HG02938 (cell line): ENCODE measurements at regions not wholly inside any gene's neighbourhood (a gene's known extent, or its start where the extent isn't known, plus 50 kb on each side); places are given as distances from the start of the nearest gene placed in this dataset.
"Not testable (repeated sequence)": the region's sequence is repeated elsewhere in the genome, so short reads cannot be mapped to it uniquely, and the experiment has no call there.

Experiments used
- ATAC-seq: cut with Tn5 transposase; IDR thresholded peaks from one replicate; pipeline ENCODE4 v1.9.1; 2021; ENCODE audit warnings: mild to moderate bottlenecking, moderate library complexity; ENCODE audit not compliant: unreplicated experiment

GRCh38 chrX:42290608-42291007 is 367.3 kb upstream of the CASK start:
- ATAC-seq, result no peak

DNA sequence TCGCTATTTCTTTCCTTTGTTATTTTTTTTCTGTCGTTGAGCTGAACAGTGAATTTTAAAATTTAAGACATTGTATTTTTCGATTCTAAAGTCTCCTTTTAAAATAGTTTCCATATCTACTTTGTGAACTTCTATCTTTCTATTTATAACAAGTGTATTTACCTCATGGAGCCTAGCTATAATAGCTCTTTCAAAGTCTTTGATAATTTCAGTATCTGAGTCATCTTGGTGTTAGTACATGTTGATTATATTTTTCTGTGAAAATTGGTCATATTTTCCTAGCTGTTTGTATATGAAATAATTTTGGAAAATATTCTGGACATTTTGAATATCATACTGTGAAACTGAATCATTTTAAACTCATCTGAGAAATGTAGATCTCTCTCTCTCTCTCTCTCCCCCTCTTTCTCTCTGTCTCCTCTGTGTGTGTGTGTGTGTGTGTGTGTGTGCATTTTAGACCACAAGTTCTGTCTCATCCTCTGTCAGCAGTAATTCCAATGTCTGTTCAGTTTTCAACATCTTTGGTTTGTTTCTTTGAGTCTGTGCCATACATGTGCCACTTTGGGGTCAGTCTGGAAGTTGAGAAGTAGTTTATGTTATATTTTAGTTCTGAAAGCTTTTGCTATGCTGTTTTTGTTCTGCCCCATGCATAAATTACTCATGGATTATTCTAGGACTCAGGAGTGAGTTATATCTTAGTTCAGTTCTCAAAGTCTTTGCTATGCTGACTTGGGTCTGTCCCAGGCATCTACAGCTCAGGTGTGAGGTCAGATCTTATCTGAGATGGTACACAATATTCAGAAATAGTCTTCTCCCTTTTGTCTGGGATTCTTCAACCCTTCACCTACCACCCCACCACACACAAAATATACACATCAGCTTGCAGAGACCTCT is 366.4 kb upstream of the CASK start:
- no peak for ATAC-seq

DNA sequence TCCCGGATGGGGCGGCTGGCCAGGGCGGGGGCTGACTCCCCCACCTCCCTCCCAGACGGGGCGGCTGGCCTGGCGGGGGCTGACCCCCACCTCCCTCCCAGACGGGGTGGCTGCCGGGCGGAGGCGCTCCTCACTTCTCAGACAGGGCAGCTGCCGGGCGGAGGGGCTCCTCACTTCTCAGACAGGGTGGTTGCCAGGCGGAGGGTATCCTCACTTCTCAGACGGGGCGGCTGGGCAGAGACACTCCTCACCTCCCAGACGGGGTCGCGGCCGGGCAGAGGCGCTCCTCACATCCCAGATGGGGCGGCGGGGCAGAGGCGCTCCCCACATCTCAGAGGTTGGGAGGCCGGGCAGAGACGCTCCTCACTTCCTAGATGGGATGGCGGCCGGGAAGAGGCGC is 362.3 kb upstream of the CASK start:
- ATAC-seq, result not testable (repeated sequence)

- ATAC-seq, result no peak
Observed at GRCh38 chrX:42276982-42277690, 353.8 kb upstream of the CASK start.

DNA sequence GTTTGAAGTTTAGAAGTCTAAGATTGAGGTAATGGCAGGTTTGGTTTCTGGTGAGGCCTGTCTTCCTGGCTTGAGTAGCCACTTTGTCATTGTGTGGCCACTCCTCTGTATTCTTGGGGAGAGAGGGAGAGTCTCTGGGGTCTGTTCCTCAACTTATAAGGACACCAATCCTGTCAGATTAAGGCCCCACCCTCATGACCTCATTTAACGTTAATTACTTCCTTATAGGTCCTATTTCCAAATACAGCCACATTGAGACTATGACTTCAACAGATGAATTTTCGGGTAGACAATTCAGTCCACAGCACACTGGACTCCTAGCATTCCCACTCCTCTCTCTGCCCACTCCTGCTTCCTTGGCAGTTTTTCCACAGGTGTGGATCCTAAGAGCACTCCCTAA is 350.8 kb upstream of the CASK start:
- ATAC-seq, result no peak

- ATAC-seq, result no peak
Observed at GRCh38 chrX:42273387-42273786, 350.0 kb upstream of the CASK start.

DNA sequence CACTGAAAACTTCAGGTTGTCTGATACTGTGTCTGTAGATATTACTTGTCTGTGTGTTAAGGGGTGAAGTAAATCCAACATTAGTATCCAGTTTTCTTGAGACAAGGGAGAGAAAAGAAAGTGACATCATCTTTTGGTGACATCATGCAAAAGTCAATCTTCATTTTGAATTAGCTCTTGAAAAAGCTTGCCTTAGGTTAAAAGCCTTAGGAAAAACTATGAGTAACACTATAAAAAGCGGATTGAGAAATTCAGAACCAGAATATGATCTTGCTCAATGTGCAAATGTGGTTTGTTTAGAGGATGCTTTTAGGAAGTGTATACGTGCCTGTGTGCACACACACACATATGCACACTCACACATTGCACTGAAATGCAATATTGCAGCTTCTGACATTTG is 345.8 kb upstream of the CASK start:
- ATAC-seq, result no peak

DNA sequence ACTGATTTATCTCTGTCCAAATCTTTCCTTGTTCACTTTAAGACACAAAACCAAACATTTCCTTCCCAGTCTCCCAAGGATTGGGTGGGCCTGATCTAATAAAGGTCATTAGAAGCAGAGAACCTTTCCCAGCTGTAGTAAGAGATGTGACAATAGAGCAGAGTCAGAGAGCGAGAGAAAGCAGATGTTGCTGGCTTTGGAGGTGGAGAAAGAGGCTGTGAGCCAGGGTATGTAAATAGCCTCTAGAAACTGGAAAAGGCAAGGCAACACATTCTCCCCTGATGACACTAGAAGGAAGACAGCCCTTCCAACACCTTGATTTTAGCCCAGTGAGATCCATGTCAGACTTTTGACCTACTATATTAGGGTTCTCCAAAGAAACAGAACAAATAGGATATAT is 337.5 kb upstream of the CASK start:
- no peak for ATAC-seq

DNA sequence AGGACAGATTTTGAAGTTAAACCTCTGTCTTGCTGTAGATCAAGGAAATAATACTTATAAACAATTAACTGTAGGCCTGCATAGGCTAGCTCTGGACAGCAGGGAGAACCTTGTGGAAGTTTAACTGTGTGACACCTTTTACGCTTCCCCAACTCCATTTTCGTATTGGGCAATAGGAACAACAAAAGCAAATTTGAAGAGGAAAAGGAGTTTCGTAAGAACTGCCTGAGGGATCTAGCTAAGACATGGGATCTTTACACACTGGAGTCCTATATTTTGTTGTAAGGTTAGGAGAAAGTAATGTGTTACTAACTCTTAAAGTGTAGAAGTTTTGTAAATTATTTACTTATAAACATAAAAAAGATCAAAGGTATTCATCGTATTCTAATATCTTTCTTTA is 324.9 kb upstream of the CASK start:
- ATAC-seq, result no peak

DNA sequence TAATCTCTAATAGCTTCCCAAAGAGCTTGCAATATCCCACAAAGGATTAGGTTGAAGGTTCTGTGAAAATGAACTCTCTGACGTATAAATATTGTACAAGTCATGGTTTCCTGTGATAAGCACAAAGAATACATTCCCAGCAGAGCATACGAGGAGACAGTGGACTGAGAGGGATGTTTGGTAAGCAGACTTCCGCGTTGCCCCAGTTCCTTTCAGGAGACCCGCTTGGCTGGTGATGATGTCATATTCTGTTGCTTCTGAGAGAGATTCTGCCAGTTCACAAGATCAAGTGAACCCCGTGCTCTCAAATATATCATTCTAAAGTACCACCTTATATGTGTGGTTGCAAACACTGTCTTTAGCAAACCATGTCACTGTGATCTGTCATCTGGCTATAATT is 323.9 kb upstream of the CASK start:
- ATAC-seq, result no peak

DNA sequence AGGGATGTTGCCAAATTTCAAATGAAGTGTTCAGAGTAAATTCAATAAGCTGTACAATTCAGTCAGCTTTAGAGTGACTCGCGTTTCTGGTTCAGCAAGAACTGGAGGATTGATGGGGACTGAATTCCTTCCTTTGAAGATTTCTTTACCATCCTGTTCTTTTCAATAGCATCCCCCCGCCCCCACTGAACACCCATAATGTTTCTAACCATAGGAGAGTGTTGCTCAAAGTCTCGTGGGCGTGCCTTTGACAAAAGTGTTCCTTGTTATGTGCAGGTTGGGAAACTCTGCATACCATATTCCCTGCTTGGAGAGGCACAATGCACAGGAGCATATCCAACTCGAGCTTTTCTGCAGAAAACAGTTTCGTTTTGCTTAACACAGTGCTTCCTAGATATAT is 323.5 kb upstream of the CASK start:
- no peak for ATAC-seq

GRCh38 chrX:42242004-42242403 is 318.6 kb upstream of the CASK start:
- ATAC-seq, result no peak

DNA sequence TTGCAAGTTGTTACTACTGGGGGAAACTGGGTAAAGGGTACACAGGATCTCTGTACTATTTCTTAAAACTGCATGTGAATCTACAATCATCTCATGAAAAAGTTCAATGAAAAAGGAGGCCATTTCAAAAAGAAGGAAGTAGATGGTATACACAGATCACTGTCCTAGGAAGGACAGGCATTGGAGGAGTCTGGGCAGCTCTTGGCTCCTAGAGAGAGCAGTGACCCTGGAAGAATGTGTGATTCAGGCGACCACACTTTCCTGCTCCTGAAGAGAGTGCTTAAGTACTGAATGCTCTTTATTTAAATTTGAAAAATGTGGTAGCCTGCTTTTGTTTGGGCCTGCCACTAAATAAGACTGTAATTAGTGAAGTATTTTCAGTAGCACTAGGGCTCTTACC is 318.1 kb upstream of the CASK start:
- ATAC-seq, result no peak

GRCh38 chrX:42237956-42238355 is 314.6 kb upstream of the CASK start:
- ATAC-seq, result no peak

DNA sequence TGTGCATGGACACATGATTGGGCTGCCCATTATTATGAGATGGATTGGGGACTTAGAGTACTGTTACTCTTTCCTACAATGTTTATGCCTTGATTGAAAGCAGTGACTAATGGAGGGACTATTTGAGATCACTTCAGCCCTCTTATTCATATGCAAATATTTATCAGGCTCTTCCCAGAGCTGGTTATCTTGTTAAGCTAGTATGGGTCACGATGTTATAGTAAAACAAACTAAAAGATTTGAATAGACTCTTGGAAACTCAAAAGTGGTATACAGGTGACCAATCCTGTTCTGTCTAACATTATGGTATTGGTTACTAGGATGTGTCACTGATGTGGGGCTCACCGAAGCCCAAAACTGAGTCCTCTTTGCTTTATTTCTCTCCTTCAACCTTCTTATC is 306.2 kb upstream of the CASK start:
- no peak for ATAC-seq

DNA sequence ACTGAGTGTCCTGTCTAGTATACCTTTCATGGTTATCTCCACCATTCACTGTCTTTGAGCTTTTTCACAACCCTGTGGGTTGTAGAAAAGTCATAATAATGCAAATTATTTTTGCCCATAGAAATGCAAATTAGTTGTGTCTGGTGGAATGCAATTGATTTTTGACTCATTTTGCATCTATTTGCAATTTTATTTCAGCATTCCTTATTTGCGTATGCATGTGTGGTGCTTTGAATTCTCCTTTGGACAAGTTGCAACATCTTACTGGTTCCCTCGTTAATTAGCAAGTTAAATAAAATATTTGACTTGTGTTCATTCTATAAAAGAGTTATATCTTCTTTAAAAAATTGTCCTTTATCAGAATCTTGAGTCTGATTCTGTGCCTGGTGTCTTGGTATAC is 297.3 kb upstream of the CASK start:
- ATAC-seq, result no peak

DNA sequence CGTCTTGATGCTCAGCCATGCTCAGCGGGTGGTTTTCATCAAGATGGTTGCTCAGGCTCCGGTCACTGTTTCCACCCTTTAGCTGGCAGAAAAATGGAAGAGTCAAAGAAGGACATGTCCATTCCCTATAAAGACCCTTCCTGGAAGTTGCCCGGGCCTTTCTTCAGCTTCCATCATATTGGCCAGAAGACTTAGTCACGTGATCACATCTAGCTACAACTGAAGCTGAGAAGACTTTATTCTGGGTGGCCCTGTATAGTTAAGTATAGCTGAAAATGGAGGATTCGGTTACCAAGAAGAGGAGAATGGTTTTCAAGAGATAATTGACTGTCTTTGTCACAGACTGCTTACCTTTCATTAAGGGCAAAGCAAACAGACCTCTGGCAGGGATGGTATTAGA is 296.7 kb upstream of the CASK start:
- ATAC-seq, result no peak

DNA sequence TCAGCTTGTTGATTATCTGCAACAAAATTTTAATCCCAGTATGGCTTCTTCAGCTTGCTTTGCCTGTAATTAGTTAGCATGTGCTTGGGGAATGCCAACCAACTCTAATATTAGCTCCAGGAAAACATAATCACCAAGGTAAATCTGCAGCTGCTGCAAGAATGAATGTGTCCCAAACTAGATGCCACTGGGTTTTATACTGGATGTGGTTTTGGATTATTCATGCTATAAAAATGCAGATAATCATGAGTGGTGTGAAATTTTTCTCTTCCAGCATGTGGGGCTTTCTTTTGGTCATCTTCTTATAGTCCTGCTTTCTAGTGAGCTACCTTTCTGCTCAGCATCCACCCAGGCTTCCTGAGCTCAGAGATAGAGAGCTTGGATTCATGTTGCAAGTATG is 295.9 kb upstream of the CASK start:
- no peak for ATAC-seq

- ATAC-seq, result no peak
Observed at GRCh38 chrX:42195506-42195905, 272.2 kb upstream of the CASK start.

DNA sequence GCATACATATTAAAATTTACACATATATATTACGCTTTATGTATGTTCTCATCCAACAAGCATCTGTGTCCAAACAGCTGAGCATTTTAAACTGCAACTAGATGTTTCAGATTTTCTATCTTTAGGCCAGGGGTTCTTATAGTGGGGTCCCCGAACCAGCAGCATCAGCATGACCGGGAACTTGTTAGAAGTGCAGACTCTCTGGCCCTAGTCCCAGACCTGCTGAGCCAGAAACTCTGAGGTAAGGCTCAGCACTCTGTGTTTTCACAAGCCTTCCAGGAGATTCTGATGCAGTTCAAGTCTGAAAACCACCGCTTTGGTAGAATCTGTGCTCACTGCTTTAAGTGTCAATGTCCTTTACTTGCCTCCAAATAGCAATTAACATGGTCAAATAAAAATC is 266.2 kb upstream of the CASK start:
- no peak for ATAC-seq

- ATAC-seq, result no peak
Observed at GRCh38 chrX:42188730-42189129, 265.4 kb upstream of the CASK start.

GRCh38 chrX:42176789-42177188 is 253.4 kb upstream of the CASK start:
- no peak for ATAC-seq
